Spinal cord (tissue), 9 donors: ENCODE measurements at regions not wholly inside any gene's neighbourhood (a gene's known extent, or its start where the extent isn't known, plus 50 kb on each side); places are given as distances from the start of the nearest gene placed in this dataset.

Source experiments
- DNase-seq, 6 donors: peaks; one replicate each; pipeline versions ENCODE4 v3.0.0 to v3.0.0-alpha.2; 2013 to 2015; ENCODE audit warnings: low spot score in 6 of 6, low read depth in 4 of 6
- H3K27ac ChIP-seq: one replicate; pipeline ENCODE4 v1.5.1; 2013; ENCODE audit warnings: low read depth, low read length, control low read depth
- H3K27me3 ChIP-seq: one replicate; pipeline ENCODE4 v1.6.1; 2013; ENCODE audit warnings: low read length; ENCODE audit not compliant: control insufficient read depth, insufficient read depth
- H3K36me3 ChIP-seq: one replicate; pipeline ENCODE4 v1.6.1; 2013; ENCODE audit warnings: low read length; ENCODE audit not compliant: control insufficient read depth, insufficient read depth
- H3K4me1 ChIP-seq: one replicate; pipeline ENCODE4 v1.6.1; 2013; ENCODE audit warnings: low read length; ENCODE audit not compliant: control insufficient read depth, insufficient read depth
- H3K4me3 ChIP-seq: one replicate; pipeline ENCODE4 v1.5.1; 2013; ENCODE audit warnings: low read depth, low read length, control low read depth
- H3K9me3 ChIP-seq: one replicate; pipeline ENCODE4 v1.6.1; 2013; ENCODE audit warnings: low read length; ENCODE audit not compliant: control insufficient read depth, insufficient read depth
- WGBS: methylation state at CpG from one replicate; pipeline ENCODE4 v1.1.5; 2013; ENCODE audit warnings: missing lambda C conversion rate; ENCODE audit not compliant: insufficient coverage; 5-methylcytosine and 5-hydroxymethylcytosine counted together
- donor health status: healthy.

DNA sequence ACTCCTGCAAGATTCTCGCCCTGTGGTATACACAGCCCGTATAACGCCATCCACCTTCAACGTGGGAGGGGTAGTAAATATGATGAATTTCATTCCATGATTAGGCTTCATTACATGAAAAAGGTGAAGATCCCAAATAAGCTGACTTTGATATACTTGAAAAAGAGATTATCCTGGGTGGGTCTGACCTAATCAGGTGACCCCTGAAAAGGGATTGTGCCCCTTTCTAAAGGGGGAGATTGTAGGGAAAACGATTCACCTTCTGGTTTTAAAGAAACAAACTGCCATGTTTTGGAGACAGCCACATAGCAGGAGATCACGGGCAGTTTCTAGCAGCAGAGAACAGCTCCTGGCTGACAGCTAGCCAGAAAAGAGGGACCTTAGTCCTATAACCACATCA is 155.1 kb upstream of the SMLR1 start:
- WGBS: 92% methylated on average over 2 of the region's 6 CpGs
- Histone ChIP-seq H3K4me1 (peaks cover 3% of the 10 kb centered on the region), H3K27me3 (no peaks in the 10 kb centered on the region), H3K36me3 (no peaks in the 10 kb centered on the region), H3K9me3 (no peaks in the 10 kb centered on the region), H3K27ac (no peak overlapping the region), H3K4me3 (no peak overlapping the region)
- no peak for DNase-seq

DNA sequence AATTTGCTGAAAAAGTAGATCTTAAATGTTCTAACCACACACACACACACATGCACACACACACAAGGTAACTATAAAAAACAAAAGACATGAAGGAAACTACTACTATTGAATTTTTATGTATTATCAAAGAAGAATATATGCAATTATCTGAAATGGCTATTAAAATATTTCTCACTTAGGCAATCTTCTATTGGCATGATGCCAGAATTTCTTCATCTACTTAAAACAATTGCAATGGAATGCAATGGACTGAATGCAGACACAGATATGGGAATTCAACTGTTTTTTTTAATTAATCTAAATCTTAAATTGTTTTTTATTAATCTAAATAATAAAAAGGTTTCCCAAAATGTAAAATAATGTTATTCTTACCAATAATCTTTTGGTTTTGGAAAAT is 152.6 kb upstream of the SMLR1 start:
- peak in 1 of 6 donors; percentile 11 for DNase-seq
- Histone ChIP-seq H3K4me3 (no peak overlapping the region), H3K36me3 (no peaks in the 10 kb centered on the region), H3K9me3 (peaks cover 5% of the 10 kb centered on the region), H3K27me3 (no peaks in the 10 kb centered on the region), H3K27ac (no peak overlapping the region), H3K4me1 (peaks cover 3% of the 10 kb centered on the region)

DNA sequence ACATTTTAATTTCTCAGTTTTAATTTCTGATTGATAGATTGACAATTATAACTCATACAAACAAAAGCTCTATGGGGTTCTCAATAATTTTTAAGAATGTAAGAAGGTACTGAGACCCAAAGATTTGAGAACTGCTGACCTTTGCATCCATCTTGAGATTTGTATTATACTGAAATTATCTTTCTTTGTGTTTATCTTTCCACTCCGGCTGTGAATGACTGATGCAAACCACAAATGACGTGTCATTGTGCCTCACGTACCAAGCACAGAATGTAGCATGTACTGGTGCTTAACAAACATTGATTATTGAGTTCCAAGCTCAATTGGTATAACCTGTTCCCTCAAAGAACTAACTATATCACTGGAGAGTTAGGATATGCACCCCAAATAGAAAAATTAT is 152.1 kb upstream of the SMLR1 start:
- H3K27me3 ChIP-seq: no peaks in the 10 kb centered on the region
- H3K4me1 ChIP-seq: peaks cover 3% of the 10 kb centered on the region
- WGBS: 100% methylated on average over 1 of the region's 3 CpGs
- peaks cover 5% of the 10 kb centered on the region for H3K9me3 ChIP-seq
- no peaks in the 10 kb centered on the region for H3K36me3 ChIP-seq
- no peak for DNase-seq
- no peak overlapping the region for H3K27ac ChIP-seq
- H3K4me3 ChIP-seq: no peak overlapping the region

DNA sequence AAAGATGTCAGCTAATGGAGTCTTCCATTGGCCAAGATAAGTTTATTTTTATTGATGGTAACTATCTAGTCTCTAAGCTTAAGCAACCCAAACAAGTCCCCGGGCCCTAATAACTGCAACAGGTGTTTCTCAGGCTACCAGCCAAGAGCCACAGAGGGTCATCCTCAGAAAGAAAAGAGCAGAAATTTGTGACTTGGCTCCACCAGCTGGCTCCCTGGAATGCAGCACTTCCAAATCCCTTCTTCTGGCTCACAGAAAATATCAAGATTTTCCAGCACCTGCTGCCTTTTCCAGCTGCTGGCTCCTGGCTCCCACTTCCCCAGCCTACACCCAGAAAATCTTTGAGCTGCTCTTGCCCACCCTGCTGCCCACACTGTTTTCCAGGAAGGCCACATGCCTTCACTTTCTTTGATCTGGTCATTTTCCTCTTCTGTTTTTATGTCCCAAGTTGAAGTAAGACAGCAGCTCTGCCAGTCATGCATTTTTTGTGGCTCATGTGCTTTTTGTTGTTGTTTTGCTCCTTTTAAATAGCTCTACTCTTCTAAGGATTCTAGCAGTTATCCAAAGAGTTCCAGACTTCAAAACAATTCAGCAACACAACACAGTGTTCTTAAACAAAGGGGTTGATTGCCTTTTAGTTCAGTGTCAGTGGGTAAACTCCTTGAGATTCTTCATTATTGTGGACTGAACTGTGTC is 151.0 kb upstream of the SMLR1 start:
- H3K4me1 ChIP-seq: peaks cover 3% of the 10 kb centered on the region
- H3K36me3 ChIP-seq: no peaks in the 10 kb centered on the region
- peaks cover 5% of the 10 kb centered on the region for H3K9me3 ChIP-seq
- H3K27me3 ChIP-seq: no peaks in the 10 kb centered on the region
- DNase-seq: peak in 3 of 6 donors; percentile 10 to 37 (median 28)
- no peak overlapping the region for H3K27ac ChIP-seq
- 9% methylated on average over 1 of the region's 1 CpG for WGBS
- H3K4me3 ChIP-seq: no peak overlapping the region

DNA sequence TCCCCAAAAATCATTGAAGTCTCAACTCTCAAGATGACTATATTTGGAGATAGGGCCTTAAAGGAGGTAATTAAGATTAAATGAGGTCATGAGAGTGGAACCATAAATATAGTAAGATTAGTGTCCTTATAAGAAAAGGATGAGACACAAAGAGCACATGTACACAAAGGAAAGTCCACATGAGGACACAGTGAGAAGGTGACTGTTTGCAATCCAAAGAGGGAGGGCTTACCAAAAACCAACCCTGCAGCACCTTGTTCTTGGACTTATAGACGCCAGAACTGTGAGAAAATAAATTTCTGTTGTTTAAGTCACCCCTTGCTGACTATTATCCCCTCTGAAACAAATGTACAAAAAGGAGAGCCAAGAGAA is 150.4 kb upstream of the SMLR1 start:
- no CpG with 5 or more reads among the region's 1 CpG for WGBS
- DNase-seq: no peak

DNA sequence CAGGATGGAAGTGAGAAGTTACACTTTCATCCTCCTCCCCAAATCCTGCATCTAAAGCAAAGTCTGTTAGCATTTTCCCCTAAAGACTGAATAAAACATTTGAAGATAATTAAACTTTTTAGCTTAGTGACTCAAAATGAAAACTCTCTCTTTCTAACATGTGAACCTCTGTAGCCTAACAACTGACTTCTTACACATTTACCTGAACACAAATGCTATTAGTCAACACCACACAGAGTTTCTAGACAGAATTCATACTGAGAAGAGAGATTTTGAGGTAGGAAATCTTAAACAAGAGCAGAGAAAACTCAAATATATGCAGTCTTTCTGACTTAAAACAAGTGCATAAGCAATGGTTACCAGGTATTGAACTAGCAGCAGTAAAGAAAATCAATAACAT is 149.9 kb upstream of the SMLR1 start:
- Histone ChIP-seq H3K27me3 (no peaks in the 10 kb centered on the region), H3K4me1 (peaks cover 3% of the 10 kb centered on the region), H3K36me3 (no peaks in the 10 kb centered on the region), H3K4me3 (no peak overlapping the region), H3K27ac (no peak overlapping the region), H3K9me3 (peaks cover 5% of the 10 kb centered on the region)
- DNase-seq: no peak

More for the DNA sequence above, 150.4 kb upstream of the SMLR1 start:
- Histone ChIP-seq H3K4me3 (no peak overlapping the region), H3K27ac (no peak overlapping the region), H3K27me3 (no peaks in the 10 kb centered on the region), H3K9me3 (peaks cover 5% of the 10 kb centered on the region), H3K4me1 (peaks cover 3% of the 10 kb centered on the region), H3K36me3 (no peaks in the 10 kb centered on the region)

DNA sequence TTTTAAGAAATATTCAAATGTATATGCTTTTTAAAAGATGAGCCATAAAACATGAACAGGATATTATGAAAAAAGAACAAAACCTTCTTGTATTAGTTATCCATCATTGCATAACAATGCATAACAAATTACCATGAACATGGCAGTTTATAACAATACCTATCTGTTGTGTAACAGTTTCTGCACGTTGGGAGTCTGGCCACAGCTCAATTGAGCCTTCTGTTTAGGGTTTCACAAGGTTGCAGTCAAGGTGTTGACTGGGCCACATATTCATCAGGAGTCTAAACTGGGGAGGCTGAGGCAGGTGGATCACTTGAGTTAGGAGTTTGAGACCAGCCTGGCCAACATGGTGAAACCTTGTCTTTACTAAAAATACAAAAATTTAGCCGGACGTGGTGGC is 149.4 kb upstream of the SMLR1 start:
- WGBS: 67% methylated on average over 3 of the region's 3 CpGs
- Histone ChIP-seq H3K4me1 (peaks cover 3% of the 10 kb centered on the region), H3K9me3 (peaks cover 5% of the 10 kb centered on the region), H3K27ac (no peak overlapping the region), H3K4me3 (no peak overlapping the region), H3K27me3 (no peaks in the 10 kb centered on the region), H3K36me3 (no peaks in the 10 kb centered on the region)
- DNase-seq: no peak

DNA sequence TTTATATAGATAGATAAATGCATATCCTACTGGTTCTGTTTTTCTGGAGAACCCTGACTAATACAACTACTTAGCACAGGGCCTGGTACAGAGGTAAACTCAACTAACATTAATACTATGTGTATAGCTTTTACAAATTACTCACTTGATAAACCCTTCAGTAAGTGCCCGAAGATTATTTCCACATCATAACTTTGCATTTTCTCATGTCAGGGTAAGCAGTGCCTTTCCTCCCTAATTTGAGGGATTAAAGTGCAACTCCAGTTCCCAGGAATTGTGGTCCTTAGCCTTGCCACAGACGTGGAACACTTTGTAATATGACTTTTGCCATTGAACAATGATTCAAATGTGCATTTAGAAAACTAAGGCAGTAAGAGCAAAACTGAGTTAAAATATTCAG is 147.5 kb upstream of the SMLR1 start:
- H3K27ac ChIP-seq: no peak overlapping the region
- 0% methylated on average over 1 of the region's 2 CpGs for WGBS
- no peak overlapping the region for H3K4me3 ChIP-seq
- peaks cover 3% of the 10 kb centered on the region for H3K4me1 ChIP-seq
- H3K27me3 ChIP-seq: no peaks in the 10 kb centered on the region
- peaks cover 5% of the 10 kb centered on the region for H3K9me3 ChIP-seq
- no peaks in the 10 kb centered on the region for H3K36me3 ChIP-seq
- DNase-seq: no peak

DNA sequence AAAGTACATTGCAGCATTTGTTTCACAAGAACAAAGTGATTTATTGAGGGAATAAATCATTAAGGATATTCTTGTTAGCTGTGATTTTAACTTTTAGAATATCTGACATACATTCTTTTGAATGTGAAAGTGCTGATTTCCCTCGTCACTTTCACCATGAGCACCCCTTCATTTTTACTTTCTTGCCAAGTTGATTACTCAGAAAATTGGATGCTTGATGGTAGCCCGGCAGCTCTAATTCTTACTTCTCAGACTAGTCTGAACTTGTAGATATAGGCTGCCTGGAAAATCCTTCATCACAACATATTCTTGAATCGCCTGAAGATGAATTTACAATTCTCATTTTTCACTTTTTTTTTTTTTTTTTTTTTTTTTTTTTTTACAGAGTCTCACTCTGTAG is 147.1 kb upstream of the SMLR1 start:
- WGBS: 100% methylated on average over 1 of the region's 3 CpGs
- Histone ChIP-seq H3K4me1 (peaks cover 3% of the 10 kb centered on the region), H3K27ac (no peak overlapping the region), H3K36me3 (no peaks in the 10 kb centered on the region), H3K9me3 (peaks cover 5% of the 10 kb centered on the region), H3K4me3 (no peak overlapping the region), H3K27me3 (no peaks in the 10 kb centered on the region)
- DNase-seq: no peak

DNA sequence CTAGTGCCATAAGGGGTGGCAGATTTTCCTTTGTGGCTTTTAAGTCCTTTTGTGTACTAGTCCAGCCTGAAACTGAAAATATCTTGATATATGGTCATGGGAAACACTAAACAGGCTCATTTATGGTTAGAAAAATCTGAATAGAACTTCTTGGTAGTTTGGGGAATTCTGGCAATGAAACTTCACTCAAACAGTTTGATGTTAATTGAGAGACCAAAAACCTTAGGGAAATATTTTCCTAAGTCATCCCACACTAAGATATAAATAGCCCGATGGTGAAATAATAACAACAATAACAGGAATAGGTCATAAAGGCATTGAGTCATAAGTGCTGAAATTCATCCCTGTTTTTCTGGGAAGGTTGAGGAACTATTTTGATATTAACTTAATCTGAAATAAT is 146.2 kb upstream of the SMLR1 start:
- Histone ChIP-seq H3K27ac (no peak overlapping the region), H3K9me3 (peaks cover 5% of the 10 kb centered on the region), H3K36me3 (no peaks in the 10 kb centered on the region), H3K27me3 (no peaks in the 10 kb centered on the region), H3K4me3 (no peak overlapping the region), H3K4me1 (peaks cover 3% of the 10 kb centered on the region)
- no CpG with 5 or more reads among the region's 1 CpG for WGBS
- DNase-seq: no peak
